ENCODE measurements at regions not wholly inside any gene's neighbourhood (a gene's known extent, or its start where the extent isn't known, plus 50 kb on each side); places are given as distances from the start of the nearest gene placed in this dataset.

DNA sequence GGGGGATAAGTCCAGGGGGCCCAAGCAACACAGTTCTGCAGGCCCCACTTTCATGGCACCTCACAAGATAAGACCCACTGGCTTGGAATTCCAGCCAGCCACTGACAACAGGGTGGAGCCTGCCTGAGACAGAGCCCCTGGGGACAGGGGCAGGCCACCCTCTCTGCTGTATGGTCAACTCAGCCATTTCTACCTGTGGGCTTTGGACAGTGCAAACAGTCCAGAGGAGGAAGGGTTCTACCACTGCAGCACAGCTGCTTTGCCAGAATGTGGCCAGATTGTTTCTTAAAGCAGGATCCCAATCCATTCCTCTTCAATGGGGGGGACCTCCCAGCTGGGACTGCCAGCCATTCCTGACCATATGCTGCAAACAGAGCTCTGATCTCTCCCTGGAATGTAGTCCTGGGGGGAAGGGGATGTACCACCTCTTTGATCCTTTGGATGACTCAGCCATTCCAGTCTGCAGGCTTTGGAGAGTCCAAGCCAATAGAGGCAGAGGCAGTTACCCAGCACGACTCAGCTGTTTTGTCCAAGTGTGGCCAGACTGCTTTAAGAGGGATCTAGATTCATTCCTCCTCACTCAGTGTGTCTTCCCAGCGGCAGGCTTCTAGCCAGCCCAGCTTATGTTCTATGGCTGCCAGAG lies 842.2 kb downstream of the EPHA7 start:
- no peak for TF ChIP-seq POLR2A (IDR thresholded peaks at IDR 0.05)
- TF ChIP-seq, protein P1, sequence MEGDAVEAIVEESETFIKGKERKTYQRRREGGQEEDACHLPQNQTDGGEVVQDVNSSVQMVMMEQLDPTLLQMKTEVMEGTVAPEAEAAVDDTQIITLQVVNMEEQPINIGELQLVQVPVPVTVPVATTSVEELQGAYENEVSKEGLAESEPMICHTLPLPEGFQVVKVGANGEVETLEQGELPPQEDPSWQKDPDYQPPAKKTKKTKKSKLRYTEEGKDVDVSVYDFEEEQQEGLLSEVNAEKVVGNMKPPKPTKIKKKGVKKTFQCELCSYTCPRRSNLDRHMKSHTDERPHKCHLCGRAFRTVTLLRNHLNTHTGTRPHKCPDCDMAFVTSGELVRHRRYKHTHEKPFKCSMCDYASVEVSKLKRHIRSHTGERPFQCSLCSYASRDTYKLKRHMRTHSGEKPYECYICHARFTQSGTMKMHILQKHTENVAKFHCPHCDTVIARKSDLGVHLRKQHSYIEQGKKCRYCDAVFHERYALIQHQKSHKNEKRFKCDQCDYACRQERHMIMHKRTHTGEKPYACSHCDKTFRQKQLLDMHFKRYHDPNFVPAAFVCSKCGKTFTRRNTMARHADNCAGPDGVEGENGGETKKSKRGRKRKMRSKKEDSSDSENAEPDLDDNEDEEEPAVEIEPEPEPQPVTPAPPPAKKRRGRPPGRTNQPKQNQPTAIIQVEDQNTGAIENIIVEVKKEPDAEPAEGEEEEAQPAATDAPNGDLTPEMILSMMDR (IDR thresholded peaks at IDR 0.05), result no peak
- no peak for TF ChIP-seq POLR2AphosphoS5 (IDR thresholded peaks at IDR 0.05)
- no peak for TF ChIP-seq EP300 (IDR thresholded peaks at IDR 0.05)

Data from upper lobe of left lung (tissue), 4 donors.